Pancreas (tissue), 10 donors: ENCODE measurements at regions not wholly inside any gene's neighbourhood (a gene's known extent, or its start where the extent isn't known, plus 50 kb on each side); places are given as distances from the start of the nearest gene placed in this dataset.
"Not testable (repeated sequence)": the region's sequence is repeated elsewhere in the genome, so short reads cannot be mapped to it uniquely, and the experiment has no call there.

Source experiments
- ATAC-seq, 4 donors: fragments of 200-7000 bp; cut with Tn5 transposase; one replicate each; pipeline versions ENCODE4 v1.8.0 to v1.9.1; 2020; ENCODE audit warnings: mild to moderate bottlenecking in 4 of 4, moderate library complexity in 4 of 4
- DNase-seq, 6 donors: peaks; one replicate each; pipeline ENCODE4 v3.0.0-alpha.2; 2020
- FAIRE-seq: peaks from 2 replicates; lab custom pipeline; 2012; peaks lifted over from hg19 to GRCh38; lab: Jason Lieb, UNC
- H3K27ac ChIP-seq, 4 donors: fragments of 200-600 bp; sonication (generic); 1 replicate in 3 of 4; 2 replicates in 1 of 4; pipeline versions ENCODE4 v1.5.0 to v1.8.0; 2020
- H3K27me3 ChIP-seq, 4 donors: fragments of 200-600 bp; one replicate each; pipeline ENCODE4 v1.8.0; 2021
- H3K36me3 ChIP-seq, 3 donors: fragments of 200-600 bp; sonication (generic) in 1 of 3; one replicate each; pipeline versions ENCODE4 v1.5.0 to v1.8.0; 2020 to 2021
- H3K4me1 ChIP-seq, 3 donors: fragments of 200-600 bp; one replicate each; pipeline ENCODE4 v1.8.0; 2021
- H3K4me3 ChIP-seq, 4 donors: fragments of 200-600 bp; sonication (generic) in 2 of 4; one replicate each; pipeline versions ENCODE4 v1.5.0 to v1.8.0; 2020 to 2021
- H3K9me3 ChIP-seq, 4 donors: fragments of 200-600 bp; one replicate each; pipeline ENCODE4 v1.8.0; 2021
- CTCF ChIP-seq, 4 donors: fragments of 200-600 bp; sonication (generic) in 3 of 4; IDR thresholded peaks; one replicate each; pipeline versions ENCODE4 v1.5.0 to v1.8.0; 2021; ENCODE audit warnings: antibody characterized with exemption in 4 of 4
- WGBS, 2 donors: extraction: QIAGEN DNeasy Blood & Tissue Kit; methylation state at CpG; one replicate each; pipeline ENCODE4 v1.1.7; 2013; 5-methylcytosine and 5-hydroxymethylcytosine counted together
- intact Hi-C, 3 donors: fragments of 100-400 bp; cut with DNase I; formaldehyde crosslinking; loops; one replicate each; pipeline versions ENCODE4 v1.11.1 to v1.14.2; 2022
- donor health status: healthy with polysubstance abuse.
- donor health status: DM: no; HTN: no; CAD: no; lungs with moderate emphysema.
- donor health status: DM: no; HTN: no; CAD: no.
- donor health status: control.
- donor health status: control.
- donor health status: Bipolar disorder and iron deficiency.
- donor health status: DM: yes; HTN: yes; CAD: no.
- donor health status: DM: no; HTN: no; CAD: no.
- donor health status: DM: no; HTN: no; CAD: no.
- donor health status: DM: yes; HTN: yes; CAD: no.

GRCh38 chr11:97905671-97906070 lies 1115.1 kb upstream of the CNTN5 start:
- intact Hi-C loops = no loop called here
- Histone ChIP-seq H3K4me1 (no peaks in the 10 kb centered on the region), H3K4me3 (no peak overlapping the region), H3K9me3 (no peaks in the 10 kb centered on the region), H3K27me3 (no peaks in the 10 kb centered on the region), H3K27ac (no peak overlapping the region), H3K36me3 (no peaks in the 10 kb centered on the region)
- ATAC-seq (no peak), DNase-seq (no peak), FAIRE-seq (no peak)
- 53 to 77% methylated on average over 1 of the region's 1 CpG for WGBS, 2 donors
- TF ChIP-seq CTCF (IDR thresholded peaks at IDR 0.05) = no peak

- Histone ChIP-seq H3K4me3 (no peak overlapping the region), H3K27me3 (no peaks in the 10 kb centered on the region), H3K4me1 (no peaks in the 10 kb centered on the region), H3K27ac (no peak overlapping the region), H3K9me3 (no peaks in the 10 kb centered on the region), H3K36me3 (no peaks in the 10 kb centered on the region)
- no peak for TF ChIP-seq CTCF (IDR thresholded peaks at IDR 0.05)
- WGBS, 2 donors = 64 to 74% methylated on average over 5 of the region's 5 CpGs
- intact Hi-C loops = no loop called here
- no peak for ATAC-seq
- no peak for DNase-seq
- no peak for FAIRE-seq
Observed at GRCh38 chr11:97908354-97908753, 1112.4 kb upstream of the CNTN5 start.

GRCh38 chr11:97909614-97910399 lies 1110.9 kb upstream of the CNTN5 start:
- no peak overlapping the region for H3K27ac ChIP-seq
- WGBS, 2 donors = 43 to 54% methylated on average over 7 of the region's 7 CpGs
- H3K4me1 ChIP-seq = no peaks in the 10 kb centered on the region
- no peak for TF ChIP-seq CTCF (IDR thresholded peaks at IDR 0.05)
- no peaks in the 10 kb centered on the region for H3K27me3 ChIP-seq
- H3K4me3 ChIP-seq = no peak overlapping the region
- no peaks in the 10 kb centered on the region for H3K36me3 ChIP-seq
- intact Hi-C loops = no loop called here
- ATAC-seq (no peak), DNase-seq (no peak), FAIRE-seq (no peak)
- H3K9me3 ChIP-seq = no peaks in the 10 kb centered on the region

GRCh38 chr11:97912629-97913028 lies 1108.1 kb upstream of the CNTN5 start:
- H3K27me3 ChIP-seq = no peaks in the 10 kb centered on the region
- TF ChIP-seq CTCF (IDR thresholded peaks at IDR 0.05) = no peak
- H3K9me3 ChIP-seq = no peaks in the 10 kb centered on the region
- ATAC-seq (no peak), DNase-seq (no peak), FAIRE-seq (no peak)
- 55 to 72% methylated on average over 3 of the region's 3 CpGs for WGBS, 2 donors
- H3K4me3 ChIP-seq = no peak overlapping the region
- intact Hi-C loops = no loop called here
- H3K36me3 ChIP-seq = no peaks in the 10 kb centered on the region
- H3K27ac ChIP-seq = no peak overlapping the region
- no peaks in the 10 kb centered on the region for H3K4me1 ChIP-seq

GRCh38 chr11:97922933-97923332 lies 1097.8 kb upstream of the CNTN5 start:
- FAIRE-seq, H3K4me1 ChIP-seq, intact Hi-C loops, H3K27me3 ChIP-seq, H3K9me3 ChIP-seq, H3K36me3 ChIP-seq, H3K4me3 ChIP-seq, DNase-seq, ATAC-seq, H3K27ac ChIP-seq: not testable (repeated sequence)
- 76 to 88% methylated on average over 10 of the region's 10 CpGs for WGBS, 2 donors
